ENCODE measurements at regions not wholly inside any gene's neighbourhood (a gene's known extent, or its start where the extent isn't known, plus 50 kb on each side); places are given as distances from the start of the nearest gene placed in this dataset.

DNA sequence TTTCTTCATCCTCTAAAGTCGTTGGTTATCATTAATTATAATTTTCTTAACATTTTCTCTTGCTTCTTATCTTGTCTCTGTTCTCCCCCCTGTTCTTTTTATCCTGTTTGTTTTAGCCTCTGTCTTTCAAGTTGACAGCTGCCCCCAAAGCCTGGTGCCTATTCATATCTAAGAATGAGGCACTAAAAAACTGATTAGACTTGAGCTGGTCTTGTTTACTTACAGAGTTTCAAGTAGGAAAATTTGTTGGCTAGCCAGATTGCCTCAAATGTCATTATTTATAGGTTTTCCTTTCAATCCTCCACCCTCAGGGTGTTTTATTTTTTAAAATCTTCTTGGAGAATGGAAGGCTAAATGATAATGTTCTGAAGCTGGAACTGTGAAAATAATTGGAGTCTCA lies 236.0 kb downstream of the UTP18 start:
- Histone ChIP-seq H3K4me1 (ENCODE audit: control insufficient read depth, extremely low read depth, insufficient read depth, low read length) (no peaks in the 10 kb centered on the region), H3K9me1 (ENCODE audit: control insufficient read depth, extremely low read depth, insufficient read depth, low read length) (no peaks in the 10 kb centered on the region), H3K4me2 (ENCODE audit: control insufficient read depth, extremely low read depth, insufficient read depth, low read depth, low read length) (no peak overlapping the region), H3K27me3 (ENCODE audit: control insufficient read depth, extremely low read depth, insufficient read depth, low read length) (no peaks in the 10 kb centered on the region), H3K9me3 (ENCODE audit: control insufficient read depth, low read depth, low read length) (no peaks in the 10 kb centered on the region), H3K79me2 (ENCODE audit: control insufficient read depth, insufficient read depth, low read length) (no peaks in the 10 kb centered on the region), H3K4me3 (ENCODE audit: control insufficient read depth in 2 of 3, extremely low read depth in 1 of 3, insufficient read depth in 2 of 3, low read depth in 1 of 3, low read length in 3 of 3) (no peak overlapping the region), H2AFZ (ENCODE audit: control insufficient read depth, low read length) (no peak overlapping the region), H3K9ac (ENCODE audit: control insufficient read depth, extremely low read depth, insufficient read depth, low read length) (no peak overlapping the region), H3K36me3 (ENCODE audit: control insufficient read depth in 2 of 2, extremely low read depth in 1 of 2, insufficient read depth in 2 of 2, low read length in 2 of 2) (no peaks in the 10 kb centered on the region), H4K20me1 (ENCODE audit: control insufficient read depth, extremely low read depth, insufficient read depth, low read length) (no peaks in the 10 kb centered on the region), H3K27ac (ENCODE audit: control insufficient read depth, insufficient read depth, low read length) (no peak overlapping the region)
- FAIRE-seq (no peak), DNase-seq (ENCODE audit: low read depth, low spot score) (no peak)
- TF ChIP-seq, protein P1, sequence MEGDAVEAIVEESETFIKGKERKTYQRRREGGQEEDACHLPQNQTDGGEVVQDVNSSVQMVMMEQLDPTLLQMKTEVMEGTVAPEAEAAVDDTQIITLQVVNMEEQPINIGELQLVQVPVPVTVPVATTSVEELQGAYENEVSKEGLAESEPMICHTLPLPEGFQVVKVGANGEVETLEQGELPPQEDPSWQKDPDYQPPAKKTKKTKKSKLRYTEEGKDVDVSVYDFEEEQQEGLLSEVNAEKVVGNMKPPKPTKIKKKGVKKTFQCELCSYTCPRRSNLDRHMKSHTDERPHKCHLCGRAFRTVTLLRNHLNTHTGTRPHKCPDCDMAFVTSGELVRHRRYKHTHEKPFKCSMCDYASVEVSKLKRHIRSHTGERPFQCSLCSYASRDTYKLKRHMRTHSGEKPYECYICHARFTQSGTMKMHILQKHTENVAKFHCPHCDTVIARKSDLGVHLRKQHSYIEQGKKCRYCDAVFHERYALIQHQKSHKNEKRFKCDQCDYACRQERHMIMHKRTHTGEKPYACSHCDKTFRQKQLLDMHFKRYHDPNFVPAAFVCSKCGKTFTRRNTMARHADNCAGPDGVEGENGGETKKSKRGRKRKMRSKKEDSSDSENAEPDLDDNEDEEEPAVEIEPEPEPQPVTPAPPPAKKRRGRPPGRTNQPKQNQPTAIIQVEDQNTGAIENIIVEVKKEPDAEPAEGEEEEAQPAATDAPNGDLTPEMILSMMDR (optimal IDR thresholded peaks at IDR 0.05 in 1 of 3, IDR thresholded peaks at IDR 0.05 in 1 of 3, conservative IDR thresholded peaks at IDR 0.05 in 1 of 3; ENCODE audit: extremely low read depth in 1 of 3, insufficient read depth in 2 of 3, low read length in 3 of 3) = no peak
- TF ChIP-seq EZH2 (IDR thresholded peaks at IDR 0.05; ENCODE audit: low read length) = no peak
- dilution Hi-C loops (cut with MboI; ENCODE audit: extremely low pct_ligation_motif_present, low sequenced_read_pairs) = no loop called here

DNA sequence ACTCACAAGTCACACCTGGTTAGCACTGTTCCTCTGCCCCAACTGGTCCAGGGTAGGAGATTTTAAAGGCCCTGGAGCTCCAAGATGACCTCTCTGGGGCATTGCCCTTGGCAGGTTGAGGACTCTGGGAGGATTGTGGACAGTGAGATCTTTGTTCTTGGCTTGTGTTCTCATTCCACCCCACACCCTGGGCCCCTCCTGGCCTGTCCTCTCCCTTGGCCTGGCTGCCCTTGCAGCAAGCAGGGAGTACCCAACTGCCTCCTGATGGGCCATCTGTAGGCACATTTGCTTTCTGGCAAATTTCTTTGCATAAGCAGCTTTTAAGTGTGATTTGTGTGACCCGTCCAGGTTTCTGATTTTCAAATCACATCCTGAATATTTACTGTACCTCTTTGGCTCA lies 239.6 kb downstream of the UTP18 start:
- Histone ChIP-seq H4K20me1 (ENCODE audit: control insufficient read depth, extremely low read depth, insufficient read depth, low read length) (no peaks in the 10 kb centered on the region), H3K9me3 (ENCODE audit: control insufficient read depth, low read depth, low read length) (no peaks in the 10 kb centered on the region), H3K79me2 (ENCODE audit: control insufficient read depth, insufficient read depth, low read length) (no peaks in the 10 kb centered on the region), H3K4me3 (ENCODE audit: control insufficient read depth in 2 of 3, extremely low read depth in 1 of 3, insufficient read depth in 2 of 3, low read depth in 1 of 3, low read length in 3 of 3) (no peak overlapping the region), H3K36me3 (ENCODE audit: control insufficient read depth in 2 of 2, extremely low read depth in 1 of 2, insufficient read depth in 2 of 2, low read length in 2 of 2) (no peaks in the 10 kb centered on the region), H2AFZ (ENCODE audit: control insufficient read depth, low read length) (no peak overlapping the region), H3K27me3 (ENCODE audit: control insufficient read depth, extremely low read depth, insufficient read depth, low read length) (no peaks in the 10 kb centered on the region), H3K27ac (ENCODE audit: control insufficient read depth, insufficient read depth, low read length) (no peak overlapping the region), H3K9me1 (ENCODE audit: control insufficient read depth, extremely low read depth, insufficient read depth, low read length) (no peaks in the 10 kb centered on the region), H3K4me1 (ENCODE audit: control insufficient read depth, extremely low read depth, insufficient read depth, low read length) (no peaks in the 10 kb centered on the region), H3K4me2 (ENCODE audit: control insufficient read depth, extremely low read depth, insufficient read depth, low read depth, low read length) (no peak overlapping the region), H3K9ac (ENCODE audit: control insufficient read depth, extremely low read depth, insufficient read depth, low read length) (no peak overlapping the region)
- dilution Hi-C loops (cut with MboI; ENCODE audit: extremely low pct_ligation_motif_present, low sequenced_read_pairs) = no loop called here
- no peak for FAIRE-seq
- TF ChIP-seq, protein P1 (optimal IDR thresholded peaks at IDR 0.05 in 1 of 3, IDR thresholded peaks at IDR 0.05 in 1 of 3, conservative IDR thresholded peaks at IDR 0.05 in 1 of 3; ENCODE audit: extremely low read depth in 1 of 3, insufficient read depth in 2 of 3, low read length in 3 of 3) = no peak
- TF ChIP-seq EZH2 (IDR thresholded peaks at IDR 0.05; ENCODE audit: low read length) = no peak
- DNase-seq (ENCODE audit: low read depth, low spot score) = no peak
